ENCODE measurements at regions not wholly inside any gene's neighbourhood (a gene's known extent, or its start where the extent isn't known, plus 50 kb on each side); places are given as distances from the start of the nearest gene placed in this dataset.

GRCh38 chr14:81837304-81837703 lies 303.7 kb upstream of the SEL1L start:
- no peak for TF ChIP-seq CTCF (IDR thresholded peaks at IDR 0.05; ENCODE audit: insufficient read depth, low read length)
- 0 out of 2 replicates have a peak, but pooled peaks have one; percentile 37 for TF ChIP-seq POLR2AphosphoS5 (IDR thresholded peaks at IDR 0.05; ENCODE audit: low read depth)
